Caki2 (cell line): ENCODE measurements at regions not wholly inside any gene's neighbourhood (a gene's known extent, or its start where the extent isn't known, plus 50 kb on each side); places are given as distances from the start of the nearest gene placed in this dataset.
"Not testable (repeated sequence)": the region's sequence is repeated elsewhere in the genome, so short reads cannot be mapped to it uniquely, and the experiment has no call there.

ENCODE experiments used
- DNase-seq: peaks from one replicate; pipeline ENCODE4 v3.0.0-alpha.2; 2015; ENCODE audit warnings: low read depth
- in situ Hi-C: cut with HindIII; loops from 2 replicates; pipeline ENCODE4 v1.10.0; 2016; ENCODE audit warnings: low sequenced_read_pairs, low pct_unique_long_range_greater_than_20kb, mixed read lengths

DNA sequence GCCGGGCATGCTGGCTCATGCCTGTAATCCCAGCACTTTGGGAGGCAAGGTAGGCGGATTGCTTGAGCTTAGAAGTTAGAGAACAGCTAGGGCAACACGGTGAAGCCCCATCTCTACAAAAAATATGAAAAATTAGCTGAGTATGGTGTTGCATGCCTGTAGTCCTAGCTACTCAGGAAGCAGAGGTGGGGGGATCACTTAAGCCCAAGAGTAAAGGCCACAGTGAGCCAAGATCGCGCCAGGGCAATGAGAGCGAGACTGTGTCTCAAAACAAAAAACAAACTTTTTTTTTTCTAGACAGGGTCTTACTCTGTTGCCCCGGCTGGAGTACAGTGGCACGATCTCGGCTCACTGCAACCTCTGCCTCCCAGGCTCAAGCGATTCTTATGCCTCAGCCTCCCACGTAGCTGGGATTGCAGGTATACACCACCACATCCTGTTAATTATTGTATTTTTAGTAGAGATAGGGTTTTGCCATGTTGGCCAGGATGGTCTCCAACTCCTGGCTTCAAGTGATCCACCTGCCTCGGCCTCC lies 307.5 kb downstream of the GOLGA6L6 start:
- DNase-seq, in situ Hi-C loops: not testable (repeated sequence)

DNA sequence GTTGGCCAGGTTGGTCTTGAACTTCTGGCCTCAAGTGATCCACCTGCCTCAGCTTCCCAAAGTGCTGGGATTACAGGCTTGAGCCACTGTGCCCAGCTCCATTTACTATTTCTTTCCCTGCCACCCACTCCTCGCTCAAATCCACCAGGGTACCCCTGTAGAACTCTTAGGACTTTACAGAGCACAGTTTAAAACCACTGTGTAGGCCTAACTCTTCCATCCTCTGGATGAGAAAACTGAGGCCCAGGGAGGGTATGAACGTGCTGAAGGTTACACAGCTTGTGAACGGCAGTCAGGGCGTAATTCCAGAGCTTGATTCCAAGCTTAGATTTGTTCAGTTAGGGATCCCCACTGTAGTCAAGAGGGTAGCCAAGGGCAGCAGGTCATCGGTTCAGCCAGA lies 309.1 kb downstream of the GOLGA6L6 start:
- in situ Hi-C loops, DNase-seq: not testable (repeated sequence)

DNA sequence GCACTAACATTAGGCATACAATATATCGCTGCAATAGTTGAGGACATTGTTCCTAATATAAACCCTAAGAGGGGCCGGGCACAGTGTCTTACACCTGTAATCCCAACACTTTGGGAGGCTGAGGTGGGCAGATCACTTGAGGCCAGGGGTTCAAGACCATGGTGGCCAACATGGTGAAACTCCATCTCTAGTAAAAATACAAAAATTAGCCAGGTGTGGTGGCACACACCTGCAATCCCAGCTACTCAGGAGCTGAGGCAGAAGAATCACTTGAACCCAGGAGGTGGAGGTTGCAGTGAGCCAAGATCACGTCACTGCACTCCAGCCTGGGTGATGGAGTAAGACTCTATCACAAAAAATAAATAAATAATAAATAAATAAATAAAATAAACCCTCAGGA lies 310.9 kb downstream of the GOLGA6L6 start:
- in situ Hi-C loops: not testable (repeated sequence)

DNA sequence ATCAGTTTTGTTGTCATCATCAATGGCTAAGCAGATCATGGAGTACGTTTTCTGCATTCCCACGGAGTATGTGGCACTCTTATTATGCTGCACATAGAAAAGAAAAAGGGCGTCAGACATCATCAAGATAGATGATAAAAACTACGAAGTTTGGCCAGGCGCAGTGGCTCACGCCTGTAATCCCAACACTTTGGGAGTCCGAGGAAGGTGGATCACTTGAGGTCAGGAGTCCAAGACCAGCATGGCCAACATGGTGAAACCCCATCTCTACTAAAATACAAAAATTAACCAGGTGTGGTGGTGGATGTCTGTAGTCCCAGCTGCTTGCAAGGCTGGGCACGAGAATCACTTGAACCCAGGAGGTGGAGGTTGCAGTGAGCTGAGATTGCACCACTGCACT lies 312.8 kb downstream of the GOLGA6L6 start:
- in situ Hi-C loops: not testable (repeated sequence)

More for the DNA sequence above, 310.9 kb downstream of the GOLGA6L6 start:
- DNase-seq: not testable (repeated sequence)

DNA sequence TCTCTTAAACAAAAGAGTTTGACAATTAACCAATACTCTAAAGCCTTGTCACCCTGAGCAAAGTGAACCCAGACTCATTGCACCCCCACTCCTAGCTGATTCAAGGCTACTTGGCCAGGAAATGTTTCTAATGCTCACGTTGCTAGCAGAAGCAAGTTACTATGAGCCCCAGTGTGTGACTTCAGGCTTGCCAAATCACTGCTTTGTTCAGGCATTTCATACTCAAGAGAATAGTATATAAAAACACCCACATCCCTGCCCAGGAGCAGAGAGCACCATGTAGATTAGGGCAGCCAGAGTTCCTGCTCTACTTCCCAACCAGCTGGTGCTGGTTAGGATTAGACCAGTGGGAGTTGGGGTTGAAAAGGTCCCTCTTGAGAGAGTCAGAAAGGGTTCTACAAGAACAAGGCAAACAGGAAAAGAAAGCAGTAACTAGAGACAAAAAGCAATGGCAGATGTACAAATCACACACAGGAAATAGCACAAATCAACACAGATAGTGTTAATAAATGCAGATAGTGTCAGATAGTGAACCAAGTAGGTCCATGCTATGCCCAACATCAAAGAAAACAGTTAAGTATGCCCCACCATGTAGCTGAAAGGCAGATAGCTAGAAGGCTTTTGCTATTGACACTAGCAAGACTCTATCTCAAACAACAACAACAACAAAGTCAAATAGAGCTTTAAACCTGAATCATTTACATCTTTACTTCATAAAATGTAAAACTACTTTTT lies 314.3 kb downstream of the GOLGA6L6 start:
- DNase-seq, in situ Hi-C loops: not testable (repeated sequence)

More for the DNA sequence above, 312.8 kb downstream of the GOLGA6L6 start:
- not testable (repeated sequence) for DNase-seq

DNA sequence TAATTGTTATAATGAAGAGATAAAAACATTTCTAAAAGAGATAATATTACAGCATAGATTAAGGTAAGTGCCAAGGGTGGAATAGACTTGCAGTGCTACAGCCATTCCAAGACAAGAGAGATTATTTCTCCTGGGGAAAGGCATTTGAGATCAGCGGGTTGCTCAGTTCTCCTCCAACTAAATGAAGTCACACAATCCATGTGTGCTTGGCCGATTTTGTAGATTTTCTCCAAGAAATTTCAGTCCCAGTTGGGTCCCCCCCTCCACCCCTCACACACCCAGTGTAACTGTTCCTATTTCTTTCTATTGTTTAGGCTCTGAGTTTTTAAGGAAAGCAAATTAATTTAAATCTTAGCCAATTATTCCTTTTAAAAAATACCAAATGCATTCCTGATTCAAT lies 315.1 kb downstream of the GOLGA6L6 start:
- in situ Hi-C loops: not testable (repeated sequence)

DNA sequence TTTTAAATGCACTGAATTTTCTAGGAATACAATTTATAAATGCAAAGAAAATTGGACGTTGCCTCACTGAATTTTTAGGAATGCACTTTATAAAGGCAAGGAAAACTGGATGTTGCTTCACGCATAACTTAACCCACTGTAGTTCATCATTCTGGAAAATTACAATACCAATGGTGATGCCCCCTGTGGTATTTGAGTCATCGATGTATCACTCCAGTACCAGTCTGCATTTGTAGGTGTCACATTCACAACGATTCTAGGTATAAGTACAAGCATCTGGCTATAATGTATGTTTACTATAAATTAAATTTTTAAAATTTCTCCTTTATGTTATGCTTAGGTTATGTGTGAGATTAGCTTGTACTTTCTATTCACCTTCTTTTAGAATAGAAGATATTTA lies 320.5 kb downstream of the GOLGA6L6 start:
- DNase-seq, in situ Hi-C loops: not testable (repeated sequence)

More for the DNA sequence above, 315.1 kb downstream of the GOLGA6L6 start:
- DNase-seq: not testable (repeated sequence)

DNA sequence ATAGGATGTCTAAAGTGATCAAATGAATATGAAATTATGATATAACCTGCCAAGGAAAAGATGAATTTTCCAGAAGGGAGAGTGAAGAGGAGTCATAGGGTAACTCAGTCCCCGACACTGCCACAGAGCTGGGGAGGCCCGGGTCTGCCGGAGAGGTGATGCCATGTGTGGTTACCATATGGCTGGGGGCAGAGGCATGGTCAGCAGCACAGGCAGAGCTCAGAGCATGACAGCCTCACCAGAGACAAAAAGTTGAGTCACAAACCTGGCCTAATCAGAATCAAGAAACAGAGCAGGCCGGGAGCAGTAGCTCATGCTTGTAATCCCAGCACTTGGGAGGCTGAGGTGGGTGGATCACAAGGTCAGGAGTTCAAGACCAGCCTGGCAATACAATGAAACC lies 322.4 kb downstream of the GOLGA6L6 start:
- in situ Hi-C loops, DNase-seq: not testable (repeated sequence)

DNA sequence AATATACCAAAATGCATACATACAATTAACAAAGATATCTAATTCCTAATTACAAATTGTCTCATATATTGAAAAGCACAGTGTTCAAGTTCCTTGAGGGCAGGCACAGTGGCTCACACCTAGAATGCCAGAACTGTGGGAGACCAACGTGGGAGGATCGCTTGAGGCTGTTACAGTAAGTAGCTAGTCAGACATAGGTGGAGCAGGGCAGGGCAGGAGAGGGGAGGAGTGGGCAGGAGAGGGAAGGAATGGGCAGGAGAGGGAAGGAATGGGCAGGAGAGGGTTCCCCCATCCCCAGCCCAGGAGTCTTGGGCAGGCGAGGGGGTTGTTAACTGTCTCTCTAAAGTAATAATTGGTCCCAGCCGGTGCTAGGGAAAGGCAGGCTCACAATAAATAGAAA lies 325.9 kb downstream of the GOLGA6L6 start:
- in situ Hi-C loops, DNase-seq: not testable (repeated sequence)

DNA sequence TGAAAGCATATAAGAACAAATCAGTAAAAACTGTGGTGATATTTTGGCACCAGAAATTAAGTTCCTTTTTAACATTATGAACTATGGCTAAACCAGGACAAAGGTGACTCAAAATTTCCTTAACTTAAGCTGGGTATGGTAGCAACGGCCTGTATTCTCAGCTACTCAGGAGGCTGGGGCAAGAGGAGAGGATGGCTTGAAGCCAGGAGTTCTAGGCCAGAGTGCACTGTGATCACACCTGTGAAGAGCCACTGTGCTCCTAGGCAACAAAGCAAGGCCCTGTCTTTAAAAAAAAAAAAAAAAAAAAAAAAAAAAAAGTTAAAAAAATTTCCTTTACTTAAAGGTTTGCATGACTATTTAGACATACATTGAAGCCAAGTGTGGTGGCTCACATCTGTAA lies 327.5 kb downstream of the GOLGA6L6 start:
- in situ Hi-C loops, DNase-seq: not testable (repeated sequence)

DNA sequence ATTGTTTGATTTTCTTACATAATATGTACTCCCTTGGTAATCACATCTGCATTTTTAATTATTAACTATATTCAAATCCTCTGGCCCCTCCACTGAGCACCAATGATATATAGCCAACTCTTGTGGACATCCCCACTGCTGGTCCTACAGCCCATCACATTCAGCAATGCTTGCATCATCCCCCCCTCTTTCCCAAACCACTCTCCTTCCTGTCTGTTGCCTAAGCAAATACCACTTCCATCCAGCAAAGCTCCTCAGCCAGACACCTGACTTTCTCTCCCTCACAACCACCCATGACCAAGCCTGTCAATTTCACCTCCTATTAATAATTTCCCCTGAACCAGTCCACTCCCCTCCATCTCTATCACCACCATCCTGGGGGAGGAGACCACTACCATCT lies 330.1 kb downstream of the GOLGA6L6 start:
- DNase-seq, in situ Hi-C loops: not testable (repeated sequence)

DNA sequence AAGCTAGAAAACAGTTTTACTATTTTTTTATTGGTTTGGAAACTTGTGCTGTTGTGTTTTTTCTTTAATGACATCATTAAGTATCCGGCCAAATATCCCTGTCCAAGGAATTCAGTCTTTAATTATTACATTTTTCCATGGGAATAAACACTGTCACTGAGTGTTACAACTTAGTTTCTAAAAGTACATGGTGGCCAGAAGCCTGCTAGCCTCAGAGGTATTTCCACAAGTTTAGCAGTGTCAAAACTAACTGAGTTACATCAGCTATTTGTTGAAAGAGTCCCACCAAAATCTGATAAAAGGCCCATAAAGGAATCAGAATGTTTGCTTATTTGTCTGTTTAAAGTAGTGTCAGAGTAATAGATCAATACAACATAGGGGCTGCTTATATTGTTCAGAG lies 331.6 kb downstream of the GOLGA6L6 start:
- DNase-seq, in situ Hi-C loops: not testable (repeated sequence)

DNA sequence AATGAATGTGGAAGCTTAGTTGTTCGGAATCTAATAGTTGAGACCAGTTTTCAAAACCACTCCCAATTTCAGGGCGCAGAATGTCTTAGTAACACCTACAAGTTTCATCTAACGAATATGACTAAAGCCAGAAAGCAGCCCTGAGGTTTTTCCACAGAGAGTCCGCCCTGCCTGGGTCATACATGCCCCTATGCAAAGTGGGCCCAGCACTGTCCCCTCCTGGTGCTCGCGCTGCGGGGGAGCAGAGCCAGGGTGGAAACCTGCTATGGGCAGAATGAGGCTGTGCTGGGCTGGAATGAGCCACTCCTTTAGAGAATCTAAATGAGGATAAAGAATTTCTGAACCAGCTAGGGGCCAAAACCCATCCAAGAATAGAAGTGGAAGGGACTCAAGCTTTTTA lies 334.0 kb downstream of the GOLGA6L6 start:
- in situ Hi-C loops, DNase-seq: not testable (repeated sequence)

DNA sequence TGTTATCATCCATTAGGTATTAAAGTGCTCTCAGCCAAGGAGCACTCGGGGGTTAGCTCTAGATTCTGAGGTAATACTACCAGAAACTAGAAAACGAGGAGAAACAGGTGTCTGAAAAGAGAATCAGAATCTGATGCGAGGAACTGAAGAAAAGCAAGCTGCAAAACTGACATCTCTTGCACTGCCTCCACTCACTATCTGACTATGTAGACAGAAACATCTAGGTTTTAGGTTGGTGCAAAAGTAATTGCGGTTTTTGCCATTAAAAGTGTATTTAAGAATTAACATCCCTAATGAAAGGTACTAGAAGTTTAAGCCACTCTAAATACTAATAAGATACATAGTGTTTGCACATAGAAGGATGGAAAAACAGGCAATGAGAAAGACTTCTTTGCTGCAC lies 334.4 kb downstream of the GOLGA6L6 start:
- DNase-seq, in situ Hi-C loops: not testable (repeated sequence)

DNA sequence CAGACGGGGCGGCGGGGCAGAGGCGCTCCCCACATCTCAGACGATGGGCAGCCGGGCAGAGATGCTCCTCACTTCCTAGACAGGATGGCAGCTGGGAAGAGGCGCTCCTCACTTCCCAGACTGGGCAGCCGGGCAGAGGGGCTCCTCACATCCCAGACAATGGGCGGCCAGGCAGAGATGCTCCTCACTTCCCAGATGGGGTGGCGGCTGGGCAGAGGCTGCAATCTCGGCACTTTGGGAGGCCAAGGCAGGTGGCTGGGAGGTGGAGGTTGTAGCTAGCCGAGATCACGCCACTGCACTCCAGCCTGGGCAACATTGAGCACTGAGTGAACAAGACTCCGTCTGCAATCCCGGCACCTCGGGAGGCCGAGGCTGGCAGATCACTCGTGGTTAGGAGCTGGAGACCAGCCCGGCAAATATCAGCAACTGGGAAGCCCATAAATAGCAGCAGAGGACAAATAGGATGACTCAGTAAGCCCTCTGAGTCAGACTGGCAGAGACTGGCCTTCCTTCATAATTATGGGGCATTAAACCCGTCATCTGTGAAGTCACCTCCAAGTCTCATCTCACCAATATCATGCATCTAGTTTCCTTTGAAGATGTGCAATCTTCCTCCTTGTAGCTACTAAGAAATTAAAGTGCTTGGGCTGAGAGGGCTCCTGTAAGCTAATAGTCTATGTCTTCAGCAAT lies 337.3 kb downstream of the GOLGA6L6 start:
- in situ Hi-C loops: not testable (repeated sequence)
- DNase-seq: peak; percentile 22

DNA sequence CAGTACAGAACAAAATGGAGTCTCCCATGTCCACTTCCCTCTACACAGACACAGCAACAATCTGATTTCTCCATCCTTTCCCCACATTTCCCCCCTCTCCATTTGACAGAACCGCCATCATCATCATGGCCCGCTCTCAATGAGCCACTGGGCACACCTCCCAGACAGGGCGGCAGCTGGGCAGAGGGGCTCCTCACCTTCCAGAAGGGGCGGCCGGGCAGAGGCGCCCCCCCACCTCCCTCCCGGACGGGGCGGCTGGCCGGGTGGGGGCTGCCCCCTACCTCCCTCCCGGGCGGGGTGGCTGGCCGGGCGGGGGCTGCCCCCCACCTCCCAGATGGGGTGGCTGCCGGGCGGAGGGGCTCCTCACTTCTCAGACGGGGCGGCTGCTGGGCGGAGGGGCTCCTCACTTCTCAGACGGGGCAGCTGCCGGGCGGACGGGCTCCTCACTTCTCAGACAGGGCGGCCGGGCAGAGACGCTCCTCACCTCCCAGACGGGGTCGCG lies 337.9 kb downstream of the GOLGA6L6 start:
- DNase-seq, in situ Hi-C loops: not testable (repeated sequence)

DNA sequence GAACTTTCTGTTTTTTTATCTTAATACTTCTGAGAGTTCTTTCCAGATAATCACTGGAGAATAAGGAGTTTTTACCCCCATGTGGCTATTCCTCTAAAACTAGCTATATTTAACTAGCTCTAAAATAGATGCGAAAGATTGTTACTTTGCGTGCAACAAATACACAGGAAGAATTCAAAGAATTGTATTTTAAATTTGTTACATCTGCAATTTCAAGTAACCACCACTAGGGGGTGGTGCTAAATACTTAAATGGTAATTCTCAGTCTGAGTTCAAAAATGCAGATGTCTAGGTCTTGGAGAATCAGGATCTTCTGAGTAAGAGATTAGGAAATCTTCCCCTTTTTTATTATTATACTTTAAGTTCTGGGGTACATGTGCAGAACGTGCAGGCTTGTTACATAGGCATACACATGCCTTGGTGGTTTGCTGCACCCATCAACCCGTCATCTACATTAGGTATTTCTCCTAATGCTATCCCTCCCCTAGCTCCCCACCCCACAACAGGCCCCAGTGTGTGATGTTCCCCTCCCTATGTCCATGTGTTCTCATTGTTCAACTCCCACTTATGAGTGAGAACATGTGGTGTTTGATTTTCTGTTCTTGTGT lies 346.9 kb downstream of the GOLGA6L6 start:
- in situ Hi-C loops, DNase-seq: not testable (repeated sequence)
